K562 (cell line): ENCODE measurements at regions not wholly inside any gene's neighbourhood (a gene's known extent, or its start where the extent isn't known, plus 50 kb on each side); places are given as distances from the start of the nearest gene placed in this dataset.

Experiments
- ATAC-seq: fragments of 200-7000 bp; cut with Tn5 transposase; 3 replicates; pipeline ENCODE4 v1.9.1; 2020; ENCODE audit warnings: moderate library complexity
- BruUV-seq: library from RNA; stranded (reverse); fragments of 400-500 nt; replicated peaks from 2 replicates; lab custom pipeline; 2021; lab: Mats Ljungman, UMichigan
- CTCF ChIA-PET: fragments of 300-600 bp; formaldehyde crosslinking; extraction: SDS; loops from one replicate; lab custom pipeline; 2021; ENCODE audit warnings: low intra/inter-chr PET ratio; lab: Yijun Ruan, JAX
- POLR2A ChIA-PET: fragments of 300-600, 350-650 bp; sonication (Branson Sonifier 250); formaldehyde crosslinking; extraction: SDS; loops from one replicate; lab custom pipeline; 2021; ENCODE audit warnings: antibody characterized with exemption, inconsistent platforms; lab: Yijun Ruan, JAX
- DNase-seq, 4 experiments: peaks; one replicate each; pipeline versions ENCODE4 v3.0.0 to v3.0.0-alpha.2; 2011 to 2018; ENCODE audit warnings: low spot score in 3 of 4, mixed read lengths in 3 of 4; ENCODE audit errors: extremely low read depth in 1 of 4
- FAIRE-seq: peaks from 2 replicates; lab custom pipeline; 2011; peaks lifted over from hg19 to GRCh38; lab: Jason Lieb, UNC
- H2AFZ ChIP-seq: 2 replicates; pipeline ENCODE4 v1.6.0; 2011; ENCODE audit warnings: low read depth, low read length, control low read depth, inconsistent platforms
- H3K27ac ChIP-seq: fragments of 200-600 bp; 3 replicates; pipeline ENCODE4 v1.8.0; 2011; ENCODE audit warnings: low read depth, mild to moderate bottlenecking, control low read depth, inconsistent platforms, low read length, moderate library complexity, mixed read lengths; ENCODE audit errors: extremely low read depth
- H3K27me3 ChIP-seq, 2 experiments: fragments of 300-600 bp in 1 of 2; 2 replicates in 1 of 2; 3 replicates in 1 of 2; pipeline versions ENCODE4 v1.6.0 to v1.8.0; 2011; ENCODE audit warnings: inconsistent platforms in 2 of 2, low read length in 2 of 2, mild to moderate bottlenecking in 1 of 2, mixed read lengths in 1 of 2, moderate library complexity in 1 of 2; ENCODE audit not compliant: control insufficient read depth in 2 of 2, insufficient read depth in 2 of 2
- H3K36me3 ChIP-seq: fragments of 300-600 bp; 3 replicates; pipeline ENCODE4 v1.8.0; 2011; ENCODE audit warnings: mild to moderate bottlenecking, low read length, inconsistent platforms; ENCODE audit not compliant: control insufficient read depth, insufficient read depth
- H3K4me1 ChIP-seq, 2 experiments: fragments of 200-600 bp in 1 of 2; replicated peaks in 1 of 2; 2 replicates in 1 of 2; 3 replicates in 1 of 2; pipeline versions ENCODE4 v1.5.1 to v1.8.0; 2011; ENCODE audit warnings: inconsistent platforms in 2 of 2, low read length in 2 of 2, mild to moderate bottlenecking in 1 of 2, mixed read lengths in 1 of 2, moderate library complexity in 1 of 2; ENCODE audit not compliant: control insufficient read depth in 2 of 2, insufficient read depth in 2 of 2
- H3K4me2 ChIP-seq: 2 replicates; pipeline ENCODE4 v1.6.1; 2011; ENCODE audit warnings: low read length, control low read depth, inconsistent platforms, mixed read lengths; ENCODE audit not compliant: insufficient read depth
- H3K4me3 ChIP-seq: fragments of 200-600 bp; sonication (generic), shearing (Covaris generic); 2 replicates; pipeline ENCODE4 v1.5.1; 2016; ENCODE audit warnings: control low read depth, inconsistent platforms
- H3K79me2 ChIP-seq: fragments of 200-600 bp; 3 replicates; pipeline ENCODE4 v1.8.0; 2011; ENCODE audit warnings: low read length, inconsistent platforms; ENCODE audit not compliant: control insufficient read depth, insufficient read depth
- H3K9ac ChIP-seq, 2 experiments: 2 replicates each; pipeline versions ENCODE4 v1.6.0 to v1.6.1; 2011; ENCODE audit warnings: low read depth in 2 of 2, low read length in 2 of 2, control low read depth in 1 of 2, inconsistent platforms in 1 of 2, mild to moderate bottlenecking in 1 of 2, mixed read lengths in 1 of 2; ENCODE audit not compliant: insufficient read depth in 1 of 2
- H3K9me1 ChIP-seq: one replicate; pipeline ENCODE4 v1.6.0; 2011; ENCODE audit warnings: inconsistent platforms, mild to moderate bottlenecking, low read length, moderate library complexity; ENCODE audit not compliant: control insufficient read depth, insufficient read depth
- H3K9me3 ChIP-seq: replicated peaks from 2 replicates; pipeline ENCODE4 v1.5.1; 2011; ENCODE audit warnings: low read depth, low read length, inconsistent platforms; ENCODE audit not compliant: control insufficient read depth, insufficient read depth
- H4K20me1 ChIP-seq: replicated peaks from 2 replicates; pipeline ENCODE4 v1.6.1; 2011; ENCODE audit warnings: low read length, inconsistent platforms, mixed read lengths; ENCODE audit not compliant: control insufficient read depth, insufficient read depth
- ELF4 ChIP-seq: fragments of 450-650 bp; formaldehyde crosslinking; IDR thresholded peaks from 2 replicates; pipeline ENCODE4 v1.4.0; 2022; ENCODE audit warnings: missing genetic modification characterization
- HMG20B ChIP-seq: fragments of 250-450 bp; sonication (Bioruptor Pico); IDR thresholded peaks from 2 replicates; pipeline ENCODE4 v1.5.0; 2021; ENCODE audit warnings: mild to moderate bottlenecking
- HOMEZ ChIP-seq: fragments of 250-450 bp; sonication (Bioruptor Pico); IDR thresholded peaks from 2 replicates; pipeline ENCODE4 v1.4.0; 2020; ENCODE audit warnings: mild to moderate bottlenecking, moderate library complexity
- MBD1 ChIP-seq: fragments of 250-450 bp; sonication (Bioruptor Pico); IDR thresholded peaks from 2 replicates; pipeline ENCODE4 v1.8.0; 2022; ENCODE audit warnings: inconsistent platforms
- MTA2 ChIP-seq: fragments of 450-650 bp; IDR thresholded peaks from 2 replicates; pipeline ENCODE4 v1.6.1; 2016; ENCODE audit warnings: low read depth
- NCOA1 ChIP-seq: fragments of 450-650 bp; IDR thresholded peaks from 2 replicates; pipeline ENCODE4 v1.6.1; 2016; ENCODE audit warnings: low read depth
- POLR2G ChIP-seq: fragments of 200-400 bp; formaldehyde crosslinking; IDR thresholded peaks from 2 replicates; pipeline ENCODE4 v1.6.1; 2017; ENCODE audit warnings: low read depth, mild to moderate bottlenecking, antibody characterized with exemption, low read length, moderate library complexity
- RUNX1 ChIP-seq: sonication (generic); IDR thresholded peaks from 2 replicates; pipeline ENCODE4 v1.6.1; 2016; ENCODE audit warnings: antibody characterized with exemption, low read depth
- SETDB1 ChIP-seq: IDR thresholded peaks from one replicate; pipeline ENCODE4 v1.6.1; 2012; ENCODE audit warnings: low read length, control low read depth, inconsistent platforms
- STAG1 ChIP-seq: sonication (generic); formaldehyde crosslinking; IDR thresholded peaks from 2 replicates; pipeline ENCODE4 v1.5.0; 2020; ENCODE audit warnings: missing genetic modification reagents, borderline replicate concordance
- STAT5B ChIP-seq: fragments of 250-450 bp; sonication (Bioruptor Pico); IDR thresholded peaks from 2 replicates; pipeline ENCODE4 v1.8.0; 2021; ENCODE audit warnings: mild to moderate bottlenecking, inconsistent platforms
- TCF3 ChIP-seq: sonication (generic); formaldehyde crosslinking; IDR thresholded peaks from 2 replicates; pipeline ENCODE4 v1.4.0; 2020; ENCODE audit warnings: mild to moderate bottlenecking, missing genetic modification reagents
- THAP7 ChIP-seq: fragments of 250-450 bp; sonication (Bioruptor Pico); IDR thresholded peaks from 2 replicates; pipeline ENCODE4 v1.5.0; 2021
- ZNF354B ChIP-seq: fragments of 250-450 bp; sonication (Bioruptor Pico); IDR thresholded peaks from 2 replicates; pipeline ENCODE4 v1.4.0; 2020
- ZNF398 ChIP-seq: fragments of 250-450 bp; sonication (Bioruptor Pico); IDR thresholded peaks from 2 replicates; pipeline ENCODE4 v1.8.0; 2021; ENCODE audit warnings: moderate library complexity, mild to moderate bottlenecking, inconsistent platforms
- ZNF589 ChIP-seq: fragments of 200-800 bp; sonication (Bioruptor generic); IDR thresholded peaks from 2 replicates; pipeline ENCODE4 v1.6.1; 2016; ENCODE audit warnings: low read depth, missing genetic modification characterization, missing compliant biosample characterization
- WGBS: fragments of 100-300 bp; shearing (Covaris generic); methylation state at CpG from one replicate; pipeline ENCODE4 v1.1.6; 2016; ENCODE audit warnings: low coverage, mixed read lengths; ENCODE audit not compliant: insufficient coverage; ENCODE audit errors: missing lambda C conversion rate; 5-methylcytosine and 5-hydroxymethylcytosine counted together
- in situ Hi-C: fragments of 300-500 bp; cut with MboI; formaldehyde crosslinking; loops from 4 replicates; pipeline ENCODE4 v1.15.0; 2018; ENCODE audit warnings: inconsistent platforms, mixed read lengths
- intact Hi-C: fragments of 100-400 bp; cut with micrococcal nuclease; formaldehyde crosslinking; loops from 2 replicates; pipeline ENCODE4 v1.14.2; 2022
- TF ChIP-seq, protein P1 (sequence below): fragments of 150-350 bp; conservative IDR thresholded peaks from 2 replicates; pipeline ENCODE4 v1.6.1; 2014; ENCODE audit warnings: low read length

DNA sequence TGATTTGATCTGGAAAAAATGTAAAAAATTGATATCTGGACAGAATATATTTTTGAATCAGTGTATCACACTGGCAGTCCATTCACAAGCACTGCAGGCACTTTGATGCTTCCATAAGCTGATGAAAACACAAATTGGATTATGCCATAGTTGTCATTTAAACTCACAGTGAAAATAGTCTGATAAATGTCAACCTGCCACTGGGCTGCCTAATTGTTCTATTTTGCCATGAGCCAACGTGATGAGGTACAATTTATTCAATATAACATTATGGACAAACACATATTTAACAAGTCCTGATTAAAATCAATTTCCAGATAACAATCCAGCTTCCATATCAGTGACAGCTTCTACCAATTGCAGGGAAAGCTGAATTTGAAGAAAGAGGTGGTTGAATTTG, 1244.9 kb downstream of the EFNB2 start:
- Histone ChIP-seq H3K4me3 (no peak overlapping the region), H3K27ac (no peak overlapping the region), H3K9ac (no peak overlapping the region), H2AFZ (no peak overlapping the region), H3K9me1 (no peaks in the 10 kb centered on the region), H3K9me3 (no peaks in the 10 kb centered on the region), H3K27me3 (no peaks in the 10 kb centered on the region), H3K79me2 (no peaks in the 10 kb centered on the region), H3K4me1 (no peaks in the 10 kb centered on the region), H3K4me2 (no peak overlapping the region), H4K20me1 (no peaks in the 10 kb centered on the region), H3K36me3 (no peaks in the 10 kb centered on the region)
- intact Hi-C loops, result no loop called here
- WGBS, result 0% methylated on average over 1 of the region's 1 CpG
- in situ Hi-C loops, result no loop called here
- no TSS peak for BruUV-seq
- POLR2A ChIA-PET, result interaction anchor here (0.5 kb wide), 1 partner anchor 478 kb away, joined by 4 read pairs; no protein-coding TSS in a partner anchor
- FAIRE-seq, result no peak
- CTCF ChIA-PET, result no interaction called here
- ATAC-seq, result no peak
- DNase-seq, result no peak
- no peak for TF ChIP-seq POLR2G
- TF ChIP-seq ZNF589 (CRISPR knock-in tag), result no peak
- no peak for TF ChIP-seq THAP7 (CRISPR knock-in tag)
- TF ChIP-seq, protein P1, sequence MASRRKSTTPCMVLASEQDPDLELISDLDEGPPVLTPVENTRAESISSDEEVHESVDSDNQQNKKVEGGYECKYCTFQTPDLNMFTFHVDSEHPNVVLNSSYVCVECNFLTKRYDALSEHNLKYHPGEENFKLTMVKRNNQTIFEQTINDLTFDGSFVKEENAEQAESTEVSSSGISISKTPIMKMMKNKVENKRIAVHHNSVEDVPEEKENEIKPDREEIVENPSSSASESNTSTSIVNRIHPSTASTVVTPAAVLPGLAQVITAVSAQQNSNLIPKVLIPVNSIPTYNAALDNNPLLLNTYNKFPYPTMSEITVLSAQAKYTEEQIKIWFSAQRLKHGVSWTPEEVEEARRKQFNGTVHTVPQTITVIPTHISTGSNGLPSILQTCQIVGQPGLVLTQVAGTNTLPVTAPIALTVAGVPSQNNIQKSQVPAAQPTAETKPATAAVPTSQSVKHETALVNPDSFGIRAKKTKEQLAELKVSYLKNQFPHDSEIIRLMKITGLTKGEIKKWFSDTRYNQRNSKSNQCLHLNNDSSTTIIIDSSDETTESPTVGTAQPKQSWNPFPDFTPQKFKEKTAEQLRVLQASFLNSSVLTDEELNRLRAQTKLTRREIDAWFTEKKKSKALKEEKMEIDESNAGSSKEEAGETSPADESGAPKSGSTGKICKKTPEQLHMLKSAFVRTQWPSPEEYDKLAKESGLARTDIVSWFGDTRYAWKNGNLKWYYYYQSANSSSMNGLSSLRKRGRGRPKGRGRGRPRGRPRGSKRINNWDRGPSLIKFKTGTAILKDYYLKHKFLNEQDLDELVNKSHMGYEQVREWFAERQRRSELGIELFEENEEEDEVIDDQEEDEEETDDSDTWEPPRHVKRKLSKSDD, result no peak
- no peak for TF ChIP-seq STAG1
- TF ChIP-seq SETDB1, result no peak
- TF ChIP-seq ZNF398, result no peak
- no peak for TF ChIP-seq ZNF354B
- TF ChIP-seq HMG20B (CRISPR knock-in tag), result no peak
- no peak for TF ChIP-seq NCOA1
- no peak for TF ChIP-seq TCF3 (CRISPR knock-in tag)
- no peak for TF ChIP-seq ELF4 (CRISPR knock-in tag)
- no peak for TF ChIP-seq RUNX1
- no peak for TF ChIP-seq STAT5B
- TF ChIP-seq MTA2, result no peak
- TF ChIP-seq MBD1 (CRISPR knock-in tag), result no peak
- no peak for TF ChIP-seq HOMEZ (CRISPR knock-in tag)
